ENCODE measurements at regions not wholly inside any gene's neighbourhood (a gene's known extent, or its start where the extent isn't known, plus 50 kb on each side); places are given as distances from the start of the nearest gene placed in this dataset.

DNA sequence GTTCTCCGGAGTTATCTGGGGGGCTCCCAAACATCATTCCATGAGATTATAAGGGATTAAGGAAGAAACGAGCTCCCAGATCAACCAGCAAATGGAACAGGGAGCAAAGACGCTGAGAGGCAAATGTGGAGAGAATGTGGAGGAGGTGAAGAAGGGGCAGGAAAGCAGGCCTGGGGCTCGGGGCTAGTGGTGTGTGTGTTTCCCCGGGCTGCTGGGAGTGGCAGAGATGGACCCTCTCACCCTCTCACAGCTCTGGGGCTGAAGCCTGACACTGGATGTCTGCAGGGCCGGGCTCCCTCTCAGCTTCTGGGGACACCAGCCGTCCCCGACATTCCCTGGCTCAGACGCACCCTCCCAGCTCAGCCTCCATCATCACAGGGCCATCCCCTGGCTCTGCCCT lies 212.6 kb downstream of the THBS2 start:
- H3K27me3 ChIP-seq, result no peaks in the 10 kb centered on the region
- no peaks in the 10 kb centered on the region for H3K36me3 ChIP-seq
- intact Hi-C loops (cut with DNase I), result no loop called here
- DNase-seq (no peak), ATAC-seq (no peak)
- TF ChIP-seq, protein P1, sequence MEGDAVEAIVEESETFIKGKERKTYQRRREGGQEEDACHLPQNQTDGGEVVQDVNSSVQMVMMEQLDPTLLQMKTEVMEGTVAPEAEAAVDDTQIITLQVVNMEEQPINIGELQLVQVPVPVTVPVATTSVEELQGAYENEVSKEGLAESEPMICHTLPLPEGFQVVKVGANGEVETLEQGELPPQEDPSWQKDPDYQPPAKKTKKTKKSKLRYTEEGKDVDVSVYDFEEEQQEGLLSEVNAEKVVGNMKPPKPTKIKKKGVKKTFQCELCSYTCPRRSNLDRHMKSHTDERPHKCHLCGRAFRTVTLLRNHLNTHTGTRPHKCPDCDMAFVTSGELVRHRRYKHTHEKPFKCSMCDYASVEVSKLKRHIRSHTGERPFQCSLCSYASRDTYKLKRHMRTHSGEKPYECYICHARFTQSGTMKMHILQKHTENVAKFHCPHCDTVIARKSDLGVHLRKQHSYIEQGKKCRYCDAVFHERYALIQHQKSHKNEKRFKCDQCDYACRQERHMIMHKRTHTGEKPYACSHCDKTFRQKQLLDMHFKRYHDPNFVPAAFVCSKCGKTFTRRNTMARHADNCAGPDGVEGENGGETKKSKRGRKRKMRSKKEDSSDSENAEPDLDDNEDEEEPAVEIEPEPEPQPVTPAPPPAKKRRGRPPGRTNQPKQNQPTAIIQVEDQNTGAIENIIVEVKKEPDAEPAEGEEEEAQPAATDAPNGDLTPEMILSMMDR (IDR thresholded peaks at IDR 0.05), result no peak
- no peaks in the 10 kb centered on the region for H3K4me1 ChIP-seq
- no peak overlapping the region for H3K4me3 ChIP-seq
- H3K27ac ChIP-seq, result no peak overlapping the region
- peaks cover 0 to 10% of the 10 kb centered on the region in 2 donors for H3K9me3 ChIP-seq

DNA sequence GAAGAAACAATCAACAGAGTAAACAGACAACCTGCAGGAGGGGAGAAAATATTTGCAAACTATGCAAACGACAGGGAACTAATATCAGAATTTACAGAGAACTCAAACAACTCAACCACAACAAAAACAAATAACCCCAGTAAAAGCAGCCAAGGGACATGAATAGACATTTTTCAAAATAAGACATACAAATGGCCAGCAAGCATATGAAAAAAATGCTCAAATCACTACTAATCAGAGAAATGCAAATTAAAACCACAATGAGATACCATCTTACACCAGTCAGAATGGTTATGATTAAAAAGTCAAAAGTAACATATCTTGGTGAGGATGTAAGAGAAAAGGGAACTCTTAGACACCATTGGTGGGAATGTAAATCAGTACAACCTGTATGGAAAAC lies 215.0 kb downstream of the THBS2 start:
- intact Hi-C loops (cut with DNase I), result no loop called here
- TF ChIP-seq, protein P1 (IDR thresholded peaks at IDR 0.05), result no peak
- ATAC-seq (no peak), DNase-seq (no peak)
- Histone ChIP-seq H3K9me3 (peaks cover 0 to 10% of the 10 kb centered on the region in 2 donors), H3K27me3 (no peaks in the 10 kb centered on the region), H3K27ac (no peak overlapping the region), H3K4me1 (no peaks in the 10 kb centered on the region), H3K4me3 (no peak overlapping the region), H3K36me3 (no peaks in the 10 kb centered on the region)

DNA sequence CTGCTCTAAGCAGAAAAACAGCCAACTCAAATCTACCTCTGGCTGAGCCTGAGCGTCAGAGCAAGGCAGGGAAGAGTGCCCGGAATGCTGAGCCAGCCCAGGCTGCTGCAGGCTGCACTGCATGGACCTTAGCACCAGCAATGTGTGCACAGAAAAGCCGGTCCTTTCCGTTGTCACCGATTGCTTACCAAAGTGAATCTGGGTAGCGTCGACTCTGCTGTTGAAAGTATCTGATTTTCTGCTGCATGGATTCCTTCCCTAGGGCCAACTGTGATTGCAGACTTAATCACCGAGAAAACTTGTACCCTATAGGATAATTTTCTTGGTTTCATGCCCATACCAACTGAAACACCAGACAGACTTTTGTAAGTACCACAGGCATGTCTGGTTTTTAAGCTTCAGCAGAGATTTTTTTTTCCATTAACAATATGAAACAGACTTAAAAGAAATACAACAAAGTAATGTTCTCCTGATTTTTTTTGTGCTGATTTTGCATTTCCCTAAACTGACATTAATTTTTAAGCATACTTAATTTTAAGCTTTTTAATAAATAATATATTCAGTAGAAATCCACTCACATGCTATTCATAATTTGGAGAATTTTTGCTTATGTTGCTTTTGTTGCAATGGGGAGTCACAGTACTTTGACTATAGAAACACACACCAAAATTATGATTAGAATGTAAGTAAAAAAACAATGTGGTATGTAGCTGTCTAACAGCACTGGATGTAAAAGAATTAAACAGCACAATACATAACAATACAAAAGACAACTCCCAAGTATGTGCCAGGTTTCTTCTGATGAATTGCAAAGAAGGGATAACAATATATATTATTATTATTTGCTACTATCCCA lies 218.0 kb downstream of the THBS2 start:
- DNase-seq (no peak), ATAC-seq (peak; percentile 43)
- TF ChIP-seq, protein P1 (IDR thresholded peaks at IDR 0.05), result no peak
- Histone ChIP-seq H3K9me3 (peaks cover 0 to 10% of the 10 kb centered on the region in 2 donors), H3K36me3 (no peaks in the 10 kb centered on the region), H3K27ac (peak overlapping the region in 1 of 2 donors; percentile 22), H3K4me1 (no peaks in the 10 kb centered on the region), H3K27me3 (no peaks in the 10 kb centered on the region), H3K4me3 (no peak overlapping the region)
- intact Hi-C loops (cut with DNase I), result no loop called here

DNA sequence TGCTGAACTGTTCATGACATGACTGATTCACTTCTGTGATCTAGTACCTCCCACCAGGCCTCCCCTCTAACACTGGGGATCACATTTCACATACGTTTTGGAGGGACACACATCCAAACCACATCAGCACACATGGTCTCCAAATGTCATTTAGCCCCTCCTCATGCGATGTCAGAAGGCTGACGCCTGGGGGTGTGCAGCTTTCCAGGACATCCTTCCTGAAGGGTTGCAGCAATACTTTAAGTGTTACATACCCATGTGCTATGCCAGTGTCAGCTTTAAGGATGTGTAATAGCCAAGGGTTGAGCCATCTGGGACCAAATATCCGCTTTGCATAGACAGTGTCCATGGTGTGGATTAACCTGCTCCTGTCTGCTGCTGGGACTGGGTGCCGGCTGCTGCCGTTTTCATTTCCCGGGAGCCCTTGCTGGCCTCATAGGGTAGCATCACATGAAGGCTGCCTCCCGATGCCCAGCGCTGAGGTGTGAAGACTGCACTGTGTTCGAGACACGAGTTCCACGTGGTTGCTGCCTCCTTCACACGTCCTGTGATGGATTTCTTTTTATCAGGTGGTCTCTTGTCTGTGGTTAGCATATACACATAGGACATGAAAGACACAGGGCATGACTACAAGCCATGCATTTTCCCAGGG lies 219.0 kb downstream of the THBS2 start:
- H3K27ac ChIP-seq, result no peak overlapping the region
- TF ChIP-seq, protein P1 (IDR thresholded peaks at IDR 0.05), result no peak
- intact Hi-C loops (cut with DNase I), result no loop called here
- DNase-seq (no peak), ATAC-seq (no peak)
- peaks cover 0 to 10% of the 10 kb centered on the region in 2 donors for H3K9me3 ChIP-seq
- no peaks in the 10 kb centered on the region for H3K4me1 ChIP-seq
- no peaks in the 10 kb centered on the region for H3K27me3 ChIP-seq
- no peaks in the 10 kb centered on the region for H3K36me3 ChIP-seq
- no peak overlapping the region for H3K4me3 ChIP-seq

DNA sequence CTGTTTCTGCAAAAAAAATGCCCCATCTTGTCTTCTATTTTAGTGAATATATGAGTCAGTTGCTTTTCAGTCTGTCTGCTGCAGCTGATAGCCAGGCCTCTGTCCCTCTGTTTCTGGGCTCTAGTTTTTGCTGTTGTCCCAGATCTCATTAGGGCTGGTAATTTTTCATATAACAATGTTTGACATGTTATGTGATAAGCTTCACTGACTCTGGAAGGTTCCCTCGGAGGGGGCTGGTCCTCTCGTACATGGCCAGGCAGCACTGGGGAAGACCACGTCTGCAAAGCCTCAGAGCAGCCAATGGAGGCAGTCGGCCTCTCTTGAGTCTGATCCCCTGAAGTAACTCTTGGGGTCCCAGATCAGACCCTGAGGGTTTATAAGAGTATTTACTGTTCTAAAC lies 223.8 kb downstream of the THBS2 start:
- ATAC-seq, result no peak
- DNase-seq, result no peak
- H3K27me3 ChIP-seq, result no peaks in the 10 kb centered on the region
- H3K36me3 ChIP-seq, result no peaks in the 10 kb centered on the region
- H3K4me1 ChIP-seq, result no peaks in the 10 kb centered on the region
- H3K9me3 ChIP-seq, result peaks cover 0 to 7% of the 10 kb centered on the region in 2 donors
- no peak overlapping the region for H3K27ac ChIP-seq
- intact Hi-C loops (cut with DNase I), result no loop called here
- H3K4me3 ChIP-seq, result no peak overlapping the region
- TF ChIP-seq, protein P1 (IDR thresholded peaks at IDR 0.05), result no peak
